Upper lobe of left lung (tissue), 6 donors: ENCODE measurements at regions not wholly inside any gene's neighbourhood (a gene's known extent, or its start where the extent isn't known, plus 50 kb on each side); places are given as distances from the start of the nearest gene placed in this dataset.

Source experiments
- ATAC-seq, 2 donors: fragments of 200-7000 bp; cut with Tn5 transposase; one replicate each; pipeline ENCODE4 v1.9.1; 2022; ENCODE audit warnings: mild to moderate bottlenecking in 2 of 2, moderate library complexity in 2 of 2; ENCODE audit not compliant: low FRiP score in 2 of 2
- DNase-seq, 2 donors: peaks; one replicate each; pipeline ENCODE4 v3.0.0-alpha.2; 2019 to 2020
- H3K27ac ChIP-seq, 4 donors: fragments of 200-600 bp; sonication (generic); one replicate each; pipeline ENCODE4 v1.5.1; 2016 to 2019
- H3K27me3 ChIP-seq, 4 donors: fragments of 200-600 bp; sonication (generic); one replicate each; pipeline ENCODE4 v1.5.1; 2017 to 2019
- H3K36me3 ChIP-seq, 4 donors: fragments of 200-600 bp; sonication (generic); one replicate each; pipeline ENCODE4 v1.5.1; 2016 to 2019
- H3K4me1 ChIP-seq, 4 donors: fragments of 200-600 bp; sonication (generic); one replicate each; pipeline ENCODE4 v1.5.1; 2018 to 2019
- H3K4me3 ChIP-seq, 4 donors: fragments of 200-600 bp; sonication (generic); one replicate each; pipeline ENCODE4 v1.5.1; 2017 to 2019; ENCODE audit warnings: mild to moderate bottlenecking in 2 of 4, moderate library complexity in 1 of 4
- H3K9me3 ChIP-seq, 4 donors: fragments of 200-600 bp; sonication (generic); one replicate each; pipeline ENCODE4 v1.5.1; 2018 to 2019
- EP300 ChIP-seq, 4 donors: sonication (generic); formaldehyde crosslinking; IDR thresholded peaks; one replicate each; pipeline ENCODE4 v1.5.1; 2017; ENCODE audit warnings: antibody characterized with exemption in 4 of 4, control low read depth in 2 of 4
- POLR2A ChIP-seq, 4 donors: fragments of 450-650 bp; IDR thresholded peaks; one replicate each; pipeline ENCODE4 v1.5.1; 2016 to 2017; ENCODE audit warnings: antibody characterized with exemption in 4 of 4, mild to moderate bottlenecking in 2 of 4
- POLR2AphosphoS5 ChIP-seq, 2 donors: sonication (generic); formaldehyde crosslinking; IDR thresholded peaks; one replicate each; pipeline ENCODE4 v1.5.1; 2017; ENCODE audit warnings: antibody characterized with exemption in 2 of 2
- WGBS, 2 donors: methylation state at CpG; one replicate each; pipeline ENCODE4 v1.1.5; 2017 to 2018; 5-methylcytosine and 5-hydroxymethylcytosine counted together
- TF ChIP-seq, protein P1 (sequence below), 6 experiments: fragments of 450-650 bp in 4 of 6; fragments of 200-600 bp in 2 of 6; sonication (generic) in 2 of 6; IDR thresholded peaks; one replicate each; pipeline ENCODE4 v1.5.1; 2016 to 2019; ENCODE audit warnings: antibody characterized with exemption in 6 of 6
- donor health status: DM: no; HTN: no; CAD: no; lungs with moderate emphysema.
- donor health status: DM: no; HTN: yes; CAD: no; lungs with severe emphysema.

DNA sequence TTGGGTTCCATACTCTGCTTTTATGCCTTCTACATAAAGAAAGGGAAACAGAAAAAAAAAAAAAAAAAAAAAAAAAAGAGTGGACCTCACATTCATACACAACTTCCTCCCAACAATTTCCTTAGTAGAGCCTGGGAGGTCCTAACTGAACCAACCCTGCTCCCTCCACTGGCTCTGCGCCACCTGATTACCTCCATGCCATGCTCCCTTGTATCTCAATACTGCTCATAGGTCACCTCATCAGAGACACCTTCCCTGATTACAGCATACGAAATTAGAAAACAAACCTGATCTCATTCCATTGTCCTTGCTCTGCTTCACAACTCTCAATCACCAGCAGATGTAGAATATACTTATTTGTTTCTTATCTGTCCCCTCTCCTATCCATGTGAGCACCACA, 134.2 kb upstream of the EYA4 start:
- no peaks in the 10 kb centered on the region for H3K27me3 ChIP-seq
- H3K27ac ChIP-seq, result no peak overlapping the region
- DNase-seq, result no peak
- no peaks in the 10 kb centered on the region for H3K4me1 ChIP-seq
- WGBS, 2 donors, result 76 to 93% methylated on average over 2 of the region's 2 CpGs
- TF ChIP-seq, protein P1, sequence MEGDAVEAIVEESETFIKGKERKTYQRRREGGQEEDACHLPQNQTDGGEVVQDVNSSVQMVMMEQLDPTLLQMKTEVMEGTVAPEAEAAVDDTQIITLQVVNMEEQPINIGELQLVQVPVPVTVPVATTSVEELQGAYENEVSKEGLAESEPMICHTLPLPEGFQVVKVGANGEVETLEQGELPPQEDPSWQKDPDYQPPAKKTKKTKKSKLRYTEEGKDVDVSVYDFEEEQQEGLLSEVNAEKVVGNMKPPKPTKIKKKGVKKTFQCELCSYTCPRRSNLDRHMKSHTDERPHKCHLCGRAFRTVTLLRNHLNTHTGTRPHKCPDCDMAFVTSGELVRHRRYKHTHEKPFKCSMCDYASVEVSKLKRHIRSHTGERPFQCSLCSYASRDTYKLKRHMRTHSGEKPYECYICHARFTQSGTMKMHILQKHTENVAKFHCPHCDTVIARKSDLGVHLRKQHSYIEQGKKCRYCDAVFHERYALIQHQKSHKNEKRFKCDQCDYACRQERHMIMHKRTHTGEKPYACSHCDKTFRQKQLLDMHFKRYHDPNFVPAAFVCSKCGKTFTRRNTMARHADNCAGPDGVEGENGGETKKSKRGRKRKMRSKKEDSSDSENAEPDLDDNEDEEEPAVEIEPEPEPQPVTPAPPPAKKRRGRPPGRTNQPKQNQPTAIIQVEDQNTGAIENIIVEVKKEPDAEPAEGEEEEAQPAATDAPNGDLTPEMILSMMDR (IDR thresholded peaks at IDR 0.05), result no peak
- no peak for TF ChIP-seq POLR2AphosphoS5 (IDR thresholded peaks at IDR 0.05)
- no peak for TF ChIP-seq EP300 (IDR thresholded peaks at IDR 0.05)
- no peak for TF ChIP-seq POLR2A (IDR thresholded peaks at IDR 0.05)
- no peak for ATAC-seq
- H3K4me3 ChIP-seq, result no peak overlapping the region
- no peaks in the 10 kb centered on the region for H3K36me3 ChIP-seq
- H3K9me3 ChIP-seq, result no peaks in the 10 kb centered on the region

DNA sequence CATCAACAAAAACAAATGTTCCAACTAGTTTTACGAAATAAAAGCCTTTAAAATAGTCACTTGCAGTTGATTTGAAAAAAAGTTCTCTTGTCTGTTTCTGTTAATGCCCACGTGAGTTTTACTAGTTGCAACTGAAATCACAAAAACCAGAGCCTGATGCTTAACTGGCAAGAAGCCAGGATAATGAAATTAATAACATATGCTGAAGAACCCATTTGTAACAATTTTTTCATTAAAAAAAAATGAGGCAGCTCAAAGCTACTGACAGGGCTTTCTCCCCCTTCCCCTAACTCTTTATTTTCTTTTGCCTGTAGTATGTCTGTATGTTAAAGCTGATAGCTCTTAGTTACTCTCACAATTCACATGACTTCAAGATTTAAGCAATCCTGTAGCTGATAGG, 132.7 kb upstream of the EYA4 start:
- DNase-seq (no peak), ATAC-seq (no peak)
- H3K27ac ChIP-seq, result no peak overlapping the region
- no peaks in the 10 kb centered on the region for H3K27me3 ChIP-seq
- no peaks in the 10 kb centered on the region for H3K4me1 ChIP-seq
- WGBS, 2 donors, result 34 to 62% methylated on average over 2 of the region's 2 CpGs
- TF ChIP-seq EP300 (IDR thresholded peaks at IDR 0.05) (no peak), POLR2AphosphoS5 (IDR thresholded peaks at IDR 0.05) (no peak)
- H3K9me3 ChIP-seq, result no peaks in the 10 kb centered on the region
- no peak overlapping the region for H3K4me3 ChIP-seq
- no peaks in the 10 kb centered on the region for H3K36me3 ChIP-seq

GRCh38 chr6:133114973-133115372, 126.2 kb upstream of the EYA4 start:
- no peaks in the 10 kb centered on the region for H3K36me3 ChIP-seq
- no peaks in the 10 kb centered on the region for H3K27me3 ChIP-seq
- peaks cover 0 to 4% (median 0%) of the 10 kb centered on the region in 4 donors for H3K9me3 ChIP-seq
- no peak for ATAC-seq
- no peak for DNase-seq
- no peak for TF ChIP-seq POLR2A (IDR thresholded peaks at IDR 0.05)
- no peak overlapping the region for H3K27ac ChIP-seq
- H3K4me1 ChIP-seq, result no peaks in the 10 kb centered on the region
- WGBS, 2 donors, result 96 to 100% methylated on average over 1 of the region's 1 CpG
- no peak overlapping the region for H3K4me3 ChIP-seq

- TF ChIP-seq EP300 (IDR thresholded peaks at IDR 0.05) (no peak), POLR2A (IDR thresholded peaks at IDR 0.05) (no peak), POLR2AphosphoS5 (IDR thresholded peaks at IDR 0.05) (no peak)
- TF ChIP-seq, protein P1 (IDR thresholded peaks at IDR 0.05), result no peak
- Histone ChIP-seq H3K4me1 (no peaks in the 10 kb centered on the region), H3K27me3 (no peaks in the 10 kb centered on the region), H3K9me3 (peaks cover 0 to 4% (median 0%) of the 10 kb centered on the region in 4 donors), H3K27ac (no peak overlapping the region), H3K36me3 (no peaks in the 10 kb centered on the region), H3K4me3 (no peak overlapping the region)
- DNase-seq (no peak), ATAC-seq (no peak)
- 53 to 68% methylated on average over 2 of the region's 2 CpGs for WGBS, 2 donors
These were observed 125.2 kb upstream of the EYA4 start for GRCh38 chr6:133115946-133116345.

DNA sequence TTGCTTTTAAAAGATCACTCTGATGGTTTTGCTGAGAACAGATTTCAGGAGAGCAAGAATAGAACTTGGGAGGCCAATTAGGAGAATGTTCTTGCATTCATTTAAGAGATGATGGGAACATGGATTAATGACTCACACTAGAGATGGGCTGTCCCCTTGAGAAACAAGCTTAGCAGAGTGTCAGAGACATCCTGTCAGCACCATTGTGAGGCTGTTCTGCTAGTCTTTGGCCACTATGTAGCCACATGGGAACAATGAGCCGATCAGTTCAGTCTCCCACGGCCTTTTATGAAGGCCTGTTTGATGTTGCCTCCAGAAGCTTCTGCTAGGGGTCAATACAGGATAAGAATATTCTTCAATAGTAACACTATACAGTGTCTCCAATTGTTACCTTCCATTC, 113.0 kb upstream of the EYA4 start:
- H3K4me1 ChIP-seq, result no peaks in the 10 kb centered on the region
- WGBS, 2 donors, result 85 to 88% methylated on average over 2 of the region's 2 CpGs
- no peak for ATAC-seq
- no peaks in the 10 kb centered on the region for H3K27me3 ChIP-seq
- H3K4me3 ChIP-seq, result no peak overlapping the region
- DNase-seq, result no peak
- no peaks in the 10 kb centered on the region for H3K36me3 ChIP-seq
- TF ChIP-seq EP300 (IDR thresholded peaks at IDR 0.05), result no peak
- TF ChIP-seq POLR2AphosphoS5 (IDR thresholded peaks at IDR 0.05), result no peak
- TF ChIP-seq, protein P1 (IDR thresholded peaks at IDR 0.05), result no peak
- no peak for TF ChIP-seq POLR2A (IDR thresholded peaks at IDR 0.05)
- no peak overlapping the region for H3K27ac ChIP-seq
- peaks cover 0 to 4% (median 1%) of the 10 kb centered on the region in 4 donors for H3K9me3 ChIP-seq

DNA sequence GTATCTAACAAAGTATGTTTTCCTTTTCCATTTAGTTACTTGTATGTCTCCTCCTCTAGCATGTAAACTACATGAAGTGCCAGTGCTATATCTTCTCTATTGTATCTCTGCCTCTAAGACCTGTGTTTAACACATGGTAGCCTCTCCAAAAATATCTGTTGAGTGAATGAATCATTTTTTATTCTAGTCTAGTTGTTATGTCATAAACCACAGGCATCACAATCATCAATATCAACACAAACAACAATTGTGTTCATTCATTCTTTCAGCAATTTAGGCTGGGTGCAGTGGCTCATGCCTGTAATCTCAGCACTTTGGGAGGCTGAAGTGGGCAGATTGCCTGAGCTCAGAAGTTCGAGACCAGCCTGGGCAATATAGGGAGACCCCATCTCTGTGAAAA, 111.6 kb upstream of the EYA4 start:
- Histone ChIP-seq H3K27ac (no peak overlapping the region), H3K36me3 (no peaks in the 10 kb centered on the region), H3K27me3 (no peaks in the 10 kb centered on the region), H3K9me3 (no peaks in the 10 kb centered on the region), H3K4me3 (no peak overlapping the region), H3K4me1 (no peaks in the 10 kb centered on the region)
- DNase-seq (no peak), ATAC-seq (no peak)
- WGBS, 2 donors, result 71 to 89% methylated on average over 1 of the region's 1 CpG
- TF ChIP-seq, protein P1 (IDR thresholded peaks at IDR 0.05), result no peak
